GM18505 (cell line): ENCODE measurements at regions not wholly inside any gene's neighbourhood (a gene's known extent, or its start where the extent isn't known, plus 50 kb on each side); places are given as distances from the start of the nearest gene placed in this dataset.

Experiments used
- ATAC-seq: cut with Tn5 transposase; IDR thresholded peaks from one replicate; pipeline ENCODE4 v1.9.1; 2021; ENCODE audit not compliant: unreplicated experiment
- POLR2A ChIP-seq: IDR thresholded peaks from 4 replicates; pipeline ENCODE4 v1.6.1; 2011; ENCODE audit warnings: borderline replicate concordance; ENCODE audit not compliant: insufficient read depth, insufficient read length; ENCODE audit errors: extremely low read depth

GRCh38 chr2:126542247-126542646 is 113.7 kb upstream of the GYPC start:
- no peak for TF ChIP-seq POLR2A
- ATAC-seq: no peak

- TF ChIP-seq POLR2A: no peak
Observed at GRCh38 chr2:126543081-126543480, 112.9 kb upstream of the GYPC start.

GRCh38 chr2:126558029-126558428 is 97.9 kb upstream of the GYPC start:
- TF ChIP-seq POLR2A: no peak
- ATAC-seq: no peak

More at GRCh38 chr2:126543081-126543480, 112.9 kb upstream of the GYPC start:
- no peak for ATAC-seq

GRCh38 chr2:126568734-126569133 is 87.2 kb upstream of the GYPC start:
- no peak for TF ChIP-seq POLR2A
- ATAC-seq: no peak

- TF ChIP-seq POLR2A: no peak
- no peak for ATAC-seq
Observed at GRCh38 chr2:126571403-126571802, 84.6 kb upstream of the GYPC start.

- no peak for TF ChIP-seq POLR2A
- no peak for ATAC-seq
Observed at GRCh38 chr2:126575631-126576030, 80.3 kb upstream of the GYPC start.

- TF ChIP-seq POLR2A: no peak
- ATAC-seq: no peak
Observed at GRCh38 chr2:126579868-126580267, 76.1 kb upstream of the GYPC start.

- ATAC-seq: no peak
- no peak for TF ChIP-seq POLR2A
Observed at GRCh38 chr2:126586317-126586716, 69.6 kb upstream of the GYPC start.

GRCh38 chr2:126599062-126599461 is 56.9 kb upstream of the GYPC start:
- no peak for ATAC-seq
- TF ChIP-seq POLR2A: no peak

- no peak for TF ChIP-seq POLR2A
- ATAC-seq: no peak
Observed at GRCh38 chr2:126600742-126601141, 55.2 kb upstream of the GYPC start.

- TF ChIP-seq POLR2A: no peak
- no peak for ATAC-seq
Observed at GRCh38 chr2:126602334-126602733, 53.6 kb upstream of the GYPC start.
